A549 (cell line): ENCODE measurements at regions not wholly inside any gene's neighbourhood (a gene's known extent, or its start where the extent isn't known, plus 50 kb on each side); places are given as distances from the start of the nearest gene placed in this dataset.

Experiments
- ATAC-seq, 2 experiments: fragments of 200-7000 bp in 1 of 2; fragments of >200 bp in 1 of 2; cut with Nextera tagmentation in 1 of 2; cut with Tn5 transposase in 1 of 2; 3 replicates each; pipeline versions ENCODE4 v1.8.0 to v1.9.1; 2018 to 2020; ENCODE audit warnings: mild to moderate bottlenecking in 1 of 2, moderate library complexity in 1 of 2
- CTCF ChIA-PET: fragments of 300-600 bp; sonication (Branson Sonifier 250); formaldehyde crosslinking; extraction: SDS; loops from one replicate; lab custom pipeline; 2021; ENCODE audit warnings: antibody characterized with exemption, inconsistent platforms; lab: Yijun Ruan, JAX
- POLR2A ChIA-PET: fragments of 350-600 bp; formaldehyde crosslinking; extraction: SDS; loops from one replicate; lab custom pipeline; 2021; ENCODE audit warnings: antibody characterized with exemption, inconsistent platforms; lab: Yijun Ruan, JAX
- DNase-seq, 2 experiments: peaks; one replicate each; pipeline versions ENCODE4 v3.0.0 to v3.0.0-alpha.2; 2011 to 2016; ENCODE audit warnings: low read depth in 1 of 2, low spot score in 1 of 2
- FAIRE-seq: peaks from 2 replicates; lab custom pipeline; 2011; peaks lifted over from hg19 to GRCh38; lab: Jason Lieb, UNC
- H3K27ac ChIP-seq, 2 experiments: fragments of >200 bp; sonication (Bioruptor Twin); formaldehyde crosslinking; 3 replicates each; pipeline ENCODE4 v1.5.1; 2016 to 2017
- H3K4me1 ChIP-seq: fragments of >200 bp; sonication (Bioruptor Twin); formaldehyde crosslinking; 3 replicates; pipeline ENCODE4 v1.6.1; 2016
- H3K4me2 ChIP-seq: fragments of >200 bp; sonication (Bioruptor Twin); formaldehyde crosslinking; 3 replicates; pipeline ENCODE4 v1.6.1; 2016
- H3K4me3 ChIP-seq: fragments of >200 bp; sonication (Bioruptor Twin); formaldehyde crosslinking; 3 replicates; pipeline ENCODE4 v1.5.1; 2016
- H3K9me3 ChIP-seq: fragments of >200 bp; sonication (Bioruptor Twin); formaldehyde crosslinking; 3 replicates; pipeline ENCODE4 v1.6.1; 2016
- CBX8 ChIP-seq: fragments of 200-600 bp; sonication (generic); IDR thresholded peaks from 2 replicates; pipeline ENCODE4 v1.6.1; 2016
- EHF ChIP-seq: fragments of 250-450 bp; sonication (Bioruptor Pico); IDR thresholded peaks from 2 replicates; pipeline ENCODE4 v1.5.0; 2020; ENCODE audit warnings: mild to moderate bottlenecking
- EHMT2 ChIP-seq: fragments of 200-600 bp; sonication (generic); IDR thresholded peaks from 2 replicates; pipeline ENCODE4 v1.6.1; 2016; ENCODE audit warnings: antibody characterized with exemption, low read depth, mild to moderate bottlenecking, moderate library complexity
- EP300 ChIP-seq, 2 experiments: fragments of >200 bp; sonication (Bioruptor Twin); formaldehyde crosslinking; IDR thresholded peaks; 2 replicates in 1 of 2; 3 replicates in 1 of 2; pipeline ENCODE4 v1.6.1; 2016 to 2017
- ESRRA ChIP-seq: fragments of 150-350 bp; IDR thresholded peaks from 2 replicates; pipeline ENCODE4 v1.6.1; 2014; ENCODE audit warnings: mild to moderate bottlenecking, low read length, borderline replicate concordance
- FOSB ChIP-seq: fragments of 250-450 bp; sonication (Bioruptor Pico); IDR thresholded peaks from 2 replicates; pipeline ENCODE4 v1.5.0; 2020; ENCODE audit warnings: mild to moderate bottlenecking, moderate library complexity
- FOSL2 ChIP-seq, 2 experiments: fragments of 450-650 bp in 1 of 2; fragments of >200 bp in 1 of 2; sonication (Bioruptor Twin) in 1 of 2; formaldehyde crosslinking; IDR thresholded peaks; 2 replicates each; pipeline versions ENCODE4 v1.5.0 to v1.6.1; 2016 to 2020; ENCODE audit warnings: mild to moderate bottlenecking in 1 of 2, moderate library complexity in 1 of 2
- FOXS1 ChIP-seq: fragments of 250-450 bp; sonication (Bioruptor Pico); IDR thresholded peaks from 2 replicates; pipeline ENCODE4 v1.5.0; 2020; ENCODE audit warnings: mild to moderate bottlenecking, moderate library complexity
- GATA3 ChIP-seq: IDR thresholded peaks from 2 replicates; pipeline ENCODE4 v1.6.1; 2012; ENCODE audit warnings: borderline replicate concordance
- HOXA7 ChIP-seq: fragments of 250-450 bp; sonication (Bioruptor Pico); IDR thresholded peaks from 2 replicates; pipeline ENCODE4 v1.5.0; 2020; ENCODE audit warnings: mild to moderate bottlenecking, moderate library complexity
- HOXB13 ChIP-seq: fragments of 250-450 bp; sonication (Bioruptor Pico); IDR thresholded peaks from 2 replicates; pipeline ENCODE4 v1.5.0; 2020; ENCODE audit warnings: low read depth, mild to moderate bottlenecking, moderate library complexity
- HOXB5 ChIP-seq: fragments of 250-450 bp; sonication (Bioruptor Pico); IDR thresholded peaks from 2 replicates; pipeline ENCODE4 v1.5.0; 2020; ENCODE audit warnings: mild to moderate bottlenecking, moderate library complexity
- JUN ChIP-seq, 2 experiments: fragments of >200 bp; sonication (Bioruptor Twin); formaldehyde crosslinking; IDR thresholded peaks; 2 replicates in 1 of 2; 3 replicates in 1 of 2; pipeline ENCODE4 v1.6.1; 2016 to 2017
- JUNB ChIP-seq: fragments of >200 bp; sonication (Bioruptor Twin); formaldehyde crosslinking; IDR thresholded peaks from 2 replicates; pipeline ENCODE4 v1.6.1; 2016
- KDM1A ChIP-seq: fragments of 200-600 bp; sonication (generic); IDR thresholded peaks from 2 replicates; pipeline ENCODE4 v1.6.1; 2016; ENCODE audit warnings: low read depth, mild to moderate bottlenecking
- MAFK ChIP-seq: fragments of 450-650 bp; IDR thresholded peaks from 2 replicates; pipeline ENCODE4 v1.6.1; 2014; ENCODE audit not compliant: partially characterized antibody
- POLR2AphosphoS2 ChIP-seq: conservative IDR thresholded peaks from 2 replicates; pipeline ENCODE4 v1.6.1; 2012; ENCODE audit warnings: low read length, improper control_type of control experiment, inconsistent platforms
- RAD21 ChIP-seq, 2 experiments: fragments of >200 bp in 1 of 2; sonication (Bioruptor Twin) in 1 of 2; formaldehyde crosslinking in 1 of 2; IDR thresholded peaks in 1 of 2; conservative IDR thresholded peaks in 1 of 2; 2 replicates in 1 of 2; 3 replicates in 1 of 2; pipeline ENCODE4 v1.6.1; 2012 to 2018; ENCODE audit warnings: inconsistent platforms in 1 of 2
- RARB ChIP-seq: fragments of 250-450 bp; sonication (Bioruptor Pico); IDR thresholded peaks from 2 replicates; pipeline ENCODE4 v1.8.0; 2021; ENCODE audit warnings: mild to moderate bottlenecking, moderate library complexity
- RCOR1 ChIP-seq: fragments of 150-350 bp; IDR thresholded peaks from 2 replicates; pipeline ENCODE4 v1.6.1; 2014; ENCODE audit warnings: antibody characterized with exemption, low read length, low read depth
- RFX5 ChIP-seq: fragments of 450-650 bp; IDR thresholded peaks from 2 replicates; pipeline ENCODE4 v1.7.1; 2014; ENCODE audit warnings: antibody characterized with exemption, mild to moderate bottlenecking, moderate library complexity
- ZNF302 ChIP-seq: fragments of 250-450 bp; sonication (Bioruptor Pico); IDR thresholded peaks from 2 replicates; pipeline ENCODE4 v1.9.0; 2021; ENCODE audit warnings: inconsistent platforms, mild to moderate bottlenecking, moderate library complexity
- WGBS: methylation state at CpG from one replicate; pipeline ENCODE4 v1.1.6; 2017; ENCODE audit errors: missing lambda C conversion rate; 5-methylcytosine and 5-hydroxymethylcytosine counted together
- TF ChIP-seq, protein P1 (sequence below): IDR thresholded peaks from 2 replicates; pipeline ENCODE4 v1.6.1; 2012
- TF ChIP-seq, protein P2 (sequence below): fragments of 450-650 bp; IDR thresholded peaks from 2 replicates; pipeline ENCODE4 v1.6.1; 2014; ENCODE audit warnings: antibody characterized with exemption
- TF ChIP-seq, protein P3 (sequence below): fragments of 150-350 bp; IDR thresholded peaks from 2 replicates; pipeline ENCODE4 v1.6.1; 2014; ENCODE audit warnings: low read depth, mild to moderate bottlenecking, low read length
- TF ChIP-seq, protein P4 (sequence below): fragments of >200 bp; sonication (Bioruptor Twin); formaldehyde crosslinking; IDR thresholded peaks from 3 replicates; pipeline ENCODE4 v1.5.1; 2016
- TF ChIP-seq, protein P5 (sequence below): fragments of 200-600 bp; sonication (generic); IDR thresholded peaks from 2 replicates; pipeline ENCODE4 v1.6.1; 2016; ENCODE audit warnings: antibody characterized with exemption, mild to moderate bottlenecking, moderate library complexity
- TF ChIP-seq, protein P6 (sequence below): fragments of 250-450 bp; sonication (Bioruptor Pico); IDR thresholded peaks from 2 replicates; pipeline ENCODE4 v1.5.0; 2021; ENCODE audit warnings: mild to moderate bottlenecking, moderate library complexity, borderline replicate concordance
- TF ChIP-seq, protein P7 (sequence below): IDR thresholded peaks from 2 replicates; pipeline ENCODE4 v1.6.1; 2012; ENCODE audit warnings: low read depth, borderline replicate concordance

DNA sequence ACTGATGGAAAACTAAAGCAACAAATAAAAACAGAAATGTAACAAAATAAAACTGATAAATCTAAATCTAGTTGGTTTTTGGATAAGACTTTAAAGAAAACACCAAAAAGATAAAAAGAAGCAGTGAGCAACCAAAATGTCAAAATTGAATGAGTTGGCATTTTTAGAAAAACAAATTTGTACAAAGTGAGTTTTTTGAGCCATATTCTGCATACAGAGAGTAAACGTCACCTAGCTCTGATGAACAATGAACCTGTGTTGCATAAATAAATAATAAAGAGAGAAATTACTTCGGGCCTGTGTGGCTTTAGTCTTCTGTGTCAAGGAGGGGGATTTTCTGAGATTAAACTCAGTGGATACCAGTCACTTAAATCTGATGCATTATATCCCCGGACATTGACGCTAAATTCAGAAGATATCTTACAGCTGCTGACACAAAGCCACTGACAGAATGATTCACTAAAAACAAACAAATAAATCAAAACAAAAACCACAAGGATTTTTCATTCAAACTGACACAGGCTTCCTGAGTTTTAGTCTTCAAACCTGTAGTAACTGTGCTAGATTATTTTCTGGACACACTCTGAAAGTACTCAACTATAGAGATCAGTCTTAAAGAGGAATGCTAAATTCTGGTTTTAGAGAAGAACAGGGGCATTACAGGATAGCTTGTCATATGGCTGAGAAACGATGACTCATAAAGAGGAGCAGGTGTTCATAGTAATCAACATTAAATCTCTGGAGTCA lies 403.5 kb upstream of the ST8SIA4 start:
- DNase-seq, result peak in 1 of 2 experiments; percentile 53
- Histone ChIP-seq H3K4me1 (peaks cover 21% of the 10 kb centered on the region), H3K4me3 (no peak overlapping the region), H3K27ac (no peak overlapping the region), H3K9me3 (no peaks in the 10 kb centered on the region), H3K4me2 (peak overlapping the region; percentile 66)
- CTCF ChIA-PET, result interaction anchor here (1.1 kb wide), 1 partner anchor 35 kb away, joined by 4 read pairs; no protein-coding TSS in a partner anchor
- WGBS, result 1% methylated on average over 5 of the region's 5 CpGs
- POLR2A ChIA-PET, result no interaction called here
- ATAC-seq, result peak; percentile 73 to 84; a peak in 4 of 6 replicates
- no peak for FAIRE-seq
- TF ChIP-seq, protein P1, sequence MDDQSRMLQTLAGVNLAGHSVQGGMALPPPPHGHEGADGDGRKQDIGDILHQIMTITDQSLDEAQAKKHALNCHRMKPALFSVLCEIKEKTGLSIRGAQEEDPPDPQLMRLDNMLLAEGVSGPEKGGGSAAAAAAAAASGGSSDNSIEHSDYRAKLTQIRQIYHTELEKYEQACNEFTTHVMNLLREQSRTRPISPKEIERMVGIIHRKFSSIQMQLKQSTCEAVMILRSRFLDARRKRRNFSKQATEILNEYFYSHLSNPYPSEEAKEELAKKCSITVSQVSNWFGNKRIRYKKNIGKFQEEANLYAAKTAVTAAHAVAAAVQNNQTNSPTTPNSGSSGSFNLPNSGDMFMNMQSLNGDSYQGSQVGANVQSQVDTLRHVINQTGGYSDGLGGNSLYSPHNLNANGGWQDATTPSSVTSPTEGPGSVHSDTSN, result no peak
- TF ChIP-seq RFX5 (no peak), RARB (CRISPR knock-in tag) (no peak), JUNB (0 out of 2 replicates have a peak, but pooled peaks have one; percentile 35), HOXB5 (CRISPR knock-in tag) (no peak), FOXS1 (CRISPR knock-in tag) (no peak), FOSL2 (IDR thresholded peaks at IDR 0.05) (0 out of 2 replicates have a peak, but pooled peaks have one; percentile 23), FOSL2 (CRISPR knock-in tag; IDR thresholded peaks at IDR 0.05) (peak; percentile 83), CBX8 (no peak), HOXA7 (CRISPR knock-in tag) (no peak), RCOR1 (no peak), RAD21 (conservative IDR thresholded peaks at IDR 0.05 in 1 of 2, IDR thresholded peaks at IDR 0.05 in 1 of 2) (peak in 1 of 2 experiments; percentile 9; a peak in 1 of 5 replicates), EHMT2 (no peak), ZNF302 (CRISPR knock-in tag) (no peak), POLR2AphosphoS2 (no peak), KDM1A (no peak), FOSB (CRISPR knock-in tag) (no peak), EP300 (IDR thresholded peaks at IDR 0.05) (no peak), MAFK (peak; percentile 82), JUN (IDR thresholded peaks at IDR 0.05) (no peak), ESRRA (no peak), EHF (CRISPR knock-in tag) (no peak), GATA3 (peak; percentile 19; the same call in 1 of the 2 replicates), HOXB13 (CRISPR knock-in tag) (no peak)
- TF ChIP-seq, protein P2, sequence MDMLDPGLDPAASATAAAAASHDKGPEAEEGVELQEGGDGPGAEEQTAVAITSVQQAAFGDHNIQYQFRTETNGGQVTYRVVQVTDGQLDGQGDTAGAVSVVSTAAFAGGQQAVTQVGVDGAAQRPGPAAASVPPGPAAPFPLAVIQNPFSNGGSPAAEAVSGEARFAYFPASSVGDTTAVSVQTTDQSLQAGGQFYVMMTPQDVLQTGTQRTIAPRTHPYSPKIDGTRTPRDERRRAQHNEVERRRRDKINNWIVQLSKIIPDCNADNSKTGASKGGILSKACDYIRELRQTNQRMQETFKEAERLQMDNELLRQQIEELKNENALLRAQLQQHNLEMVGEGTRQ, result no peak
- TF ChIP-seq, protein P3, sequence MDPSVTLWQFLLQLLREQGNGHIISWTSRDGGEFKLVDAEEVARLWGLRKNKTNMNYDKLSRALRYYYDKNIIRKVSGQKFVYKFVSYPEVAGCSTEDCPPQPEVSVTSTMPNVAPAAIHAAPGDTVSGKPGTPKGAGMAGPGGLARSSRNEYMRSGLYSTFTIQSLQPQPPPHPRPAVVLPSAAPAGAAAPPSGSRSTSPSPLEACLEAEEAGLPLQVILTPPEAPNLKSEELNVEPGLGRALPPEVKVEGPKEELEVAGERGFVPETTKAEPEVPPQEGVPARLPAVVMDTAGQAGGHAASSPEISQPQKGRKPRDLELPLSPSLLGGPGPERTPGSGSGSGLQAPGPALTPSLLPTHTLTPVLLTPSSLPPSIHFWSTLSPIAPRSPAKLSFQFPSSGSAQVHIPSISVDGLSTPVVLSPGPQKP, result no peak
- TF ChIP-seq, protein P4, sequence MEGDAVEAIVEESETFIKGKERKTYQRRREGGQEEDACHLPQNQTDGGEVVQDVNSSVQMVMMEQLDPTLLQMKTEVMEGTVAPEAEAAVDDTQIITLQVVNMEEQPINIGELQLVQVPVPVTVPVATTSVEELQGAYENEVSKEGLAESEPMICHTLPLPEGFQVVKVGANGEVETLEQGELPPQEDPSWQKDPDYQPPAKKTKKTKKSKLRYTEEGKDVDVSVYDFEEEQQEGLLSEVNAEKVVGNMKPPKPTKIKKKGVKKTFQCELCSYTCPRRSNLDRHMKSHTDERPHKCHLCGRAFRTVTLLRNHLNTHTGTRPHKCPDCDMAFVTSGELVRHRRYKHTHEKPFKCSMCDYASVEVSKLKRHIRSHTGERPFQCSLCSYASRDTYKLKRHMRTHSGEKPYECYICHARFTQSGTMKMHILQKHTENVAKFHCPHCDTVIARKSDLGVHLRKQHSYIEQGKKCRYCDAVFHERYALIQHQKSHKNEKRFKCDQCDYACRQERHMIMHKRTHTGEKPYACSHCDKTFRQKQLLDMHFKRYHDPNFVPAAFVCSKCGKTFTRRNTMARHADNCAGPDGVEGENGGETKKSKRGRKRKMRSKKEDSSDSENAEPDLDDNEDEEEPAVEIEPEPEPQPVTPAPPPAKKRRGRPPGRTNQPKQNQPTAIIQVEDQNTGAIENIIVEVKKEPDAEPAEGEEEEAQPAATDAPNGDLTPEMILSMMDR, result no peak
- TF ChIP-seq, protein P5, sequence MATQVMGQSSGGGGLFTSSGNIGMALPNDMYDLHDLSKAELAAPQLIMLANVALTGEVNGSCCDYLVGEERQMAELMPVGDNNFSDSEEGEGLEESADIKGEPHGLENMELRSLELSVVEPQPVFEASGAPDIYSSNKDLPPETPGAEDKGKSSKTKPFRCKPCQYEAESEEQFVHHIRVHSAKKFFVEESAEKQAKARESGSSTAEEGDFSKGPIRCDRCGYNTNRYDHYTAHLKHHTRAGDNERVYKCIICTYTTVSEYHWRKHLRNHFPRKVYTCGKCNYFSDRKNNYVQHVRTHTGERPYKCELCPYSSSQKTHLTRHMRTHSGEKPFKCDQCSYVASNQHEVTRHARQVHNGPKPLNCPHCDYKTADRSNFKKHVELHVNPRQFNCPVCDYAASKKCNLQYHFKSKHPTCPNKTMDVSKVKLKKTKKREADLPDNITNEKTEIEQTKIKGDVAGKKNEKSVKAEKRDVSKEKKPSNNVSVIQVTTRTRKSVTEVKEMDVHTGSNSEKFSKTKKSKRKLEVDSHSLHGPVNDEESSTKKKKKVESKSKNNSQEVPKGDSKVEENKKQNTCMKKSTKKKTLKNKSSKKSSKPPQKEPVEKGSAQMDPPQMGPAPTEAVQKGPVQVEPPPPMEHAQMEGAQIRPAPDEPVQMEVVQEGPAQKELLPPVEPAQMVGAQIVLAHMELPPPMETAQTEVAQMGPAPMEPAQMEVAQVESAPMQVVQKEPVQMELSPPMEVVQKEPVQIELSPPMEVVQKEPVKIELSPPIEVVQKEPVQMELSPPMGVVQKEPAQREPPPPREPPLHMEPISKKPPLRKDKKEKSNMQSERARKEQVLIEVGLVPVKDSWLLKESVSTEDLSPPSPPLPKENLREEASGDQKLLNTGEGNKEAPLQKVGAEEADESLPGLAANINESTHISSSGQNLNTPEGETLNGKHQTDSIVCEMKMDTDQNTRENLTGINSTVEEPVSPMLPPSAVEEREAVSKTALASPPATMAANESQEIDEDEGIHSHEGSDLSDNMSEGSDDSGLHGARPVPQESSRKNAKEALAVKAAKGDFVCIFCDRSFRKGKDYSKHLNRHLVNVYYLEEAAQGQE, result no peak
- TF ChIP-seq, protein P6, sequence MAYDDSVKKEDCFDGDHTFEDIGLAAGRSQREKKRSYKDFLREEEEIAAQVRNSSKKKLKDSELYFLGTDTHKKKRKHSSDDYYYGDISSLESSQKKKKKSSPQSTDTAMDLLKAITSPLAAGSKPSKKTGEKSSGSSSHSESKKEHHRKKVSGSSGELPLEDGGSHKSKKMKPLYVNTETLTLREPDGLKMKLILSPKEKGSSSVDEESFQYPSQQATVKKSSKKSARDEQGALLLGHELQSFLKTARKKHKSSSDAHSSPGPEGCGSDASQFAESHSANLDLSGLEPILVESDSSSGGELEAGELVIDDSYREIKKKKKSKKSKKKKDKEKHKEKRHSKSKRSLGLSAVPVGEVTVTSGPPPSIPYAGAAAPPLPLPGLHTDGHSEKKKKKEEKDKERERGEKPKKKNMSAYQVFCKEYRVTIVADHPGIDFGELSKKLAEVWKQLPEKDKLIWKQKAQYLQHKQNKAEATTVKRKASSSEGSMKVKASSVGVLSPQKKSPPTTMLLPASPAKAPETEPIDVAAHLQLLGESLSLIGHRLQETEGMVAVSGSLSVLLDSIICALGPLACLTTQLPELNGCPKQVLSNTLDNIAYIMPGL (CRISPR knock-in tag), result no peak
- TF ChIP-seq, protein P7, sequence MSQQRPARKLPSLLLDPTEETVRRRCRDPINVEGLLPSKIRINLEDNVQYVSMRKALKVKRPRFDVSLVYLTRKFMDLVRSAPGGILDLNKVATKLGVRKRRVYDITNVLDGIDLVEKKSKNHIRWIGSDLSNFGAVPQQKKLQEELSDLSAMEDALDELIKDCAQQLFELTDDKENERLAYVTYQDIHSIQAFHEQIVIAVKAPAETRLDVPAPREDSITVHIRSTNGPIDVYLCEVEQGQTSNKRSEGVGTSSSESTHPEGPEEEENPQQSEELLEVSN, result no peak
